ENCODE measurements at regions not wholly inside any gene's neighbourhood (a gene's known extent, or its start where the extent isn't known, plus 50 kb on each side); places are given as distances from the start of the nearest gene placed in this dataset.

DNA sequence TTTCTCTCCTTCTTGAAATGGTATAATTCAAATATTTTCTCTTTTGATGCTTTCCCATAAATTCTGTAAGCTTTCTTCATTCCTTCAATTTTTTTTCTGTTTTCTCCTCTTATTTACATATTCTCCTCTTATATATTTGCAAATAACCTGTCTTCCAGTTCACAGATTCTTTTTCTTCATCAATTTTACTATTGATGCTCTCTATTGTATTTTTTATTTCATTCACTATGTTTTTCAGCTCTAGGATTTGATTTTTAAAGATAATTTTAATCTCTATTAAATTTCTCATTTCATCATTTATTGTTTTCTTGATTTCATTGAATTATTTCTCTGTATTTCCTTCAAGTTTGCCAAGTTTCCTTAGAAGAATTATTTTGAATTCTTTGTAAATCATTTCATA, 54.0 kb upstream of the PRPS1L1 start:
- DNase-seq (no peak), FAIRE-seq (no peak)
- intact Hi-C loops (cut with DNase I): no loop called here
- Histone ChIP-seq H3K36me3 (ENCODE audit: control insufficient read depth in 2 of 3, insufficient read depth in 3 of 3, low read length in 3 of 3) (no peaks in the 10 kb centered on the region), H3K4me1 (ENCODE audit: control insufficient read depth in 2 of 3, insufficient read depth in 2 of 3, low read depth in 1 of 3, low read length in 3 of 3) (peaks cover 0 to 6% (median 0%) of the 10 kb centered on the region in 3 donors), H3K27ac (ENCODE audit: low read depth in 2 of 2, low read length in 2 of 2) (no peak overlapping the region), H3K27me3 (ENCODE audit: control insufficient read depth, insufficient read depth, low read length) (no peaks in the 10 kb centered on the region), H3K9me3 (ENCODE audit: control insufficient read depth in 2 of 3, insufficient read depth in 1 of 3, low read length in 3 of 3) (no peaks in the 10 kb centered on the region), H3K9ac (ENCODE audit: low read length in 3 of 3) (no peak overlapping the region), H3K4me3 (ENCODE audit: low read length in 3 of 3) (no peak overlapping the region)
- TF ChIP-seq, protein P1, sequence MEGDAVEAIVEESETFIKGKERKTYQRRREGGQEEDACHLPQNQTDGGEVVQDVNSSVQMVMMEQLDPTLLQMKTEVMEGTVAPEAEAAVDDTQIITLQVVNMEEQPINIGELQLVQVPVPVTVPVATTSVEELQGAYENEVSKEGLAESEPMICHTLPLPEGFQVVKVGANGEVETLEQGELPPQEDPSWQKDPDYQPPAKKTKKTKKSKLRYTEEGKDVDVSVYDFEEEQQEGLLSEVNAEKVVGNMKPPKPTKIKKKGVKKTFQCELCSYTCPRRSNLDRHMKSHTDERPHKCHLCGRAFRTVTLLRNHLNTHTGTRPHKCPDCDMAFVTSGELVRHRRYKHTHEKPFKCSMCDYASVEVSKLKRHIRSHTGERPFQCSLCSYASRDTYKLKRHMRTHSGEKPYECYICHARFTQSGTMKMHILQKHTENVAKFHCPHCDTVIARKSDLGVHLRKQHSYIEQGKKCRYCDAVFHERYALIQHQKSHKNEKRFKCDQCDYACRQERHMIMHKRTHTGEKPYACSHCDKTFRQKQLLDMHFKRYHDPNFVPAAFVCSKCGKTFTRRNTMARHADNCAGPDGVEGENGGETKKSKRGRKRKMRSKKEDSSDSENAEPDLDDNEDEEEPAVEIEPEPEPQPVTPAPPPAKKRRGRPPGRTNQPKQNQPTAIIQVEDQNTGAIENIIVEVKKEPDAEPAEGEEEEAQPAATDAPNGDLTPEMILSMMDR (IDR thresholded peaks at IDR 0.05; ENCODE audit: borderline replicate concordance, extremely low read depth, insufficient read depth): no peak

DNA sequence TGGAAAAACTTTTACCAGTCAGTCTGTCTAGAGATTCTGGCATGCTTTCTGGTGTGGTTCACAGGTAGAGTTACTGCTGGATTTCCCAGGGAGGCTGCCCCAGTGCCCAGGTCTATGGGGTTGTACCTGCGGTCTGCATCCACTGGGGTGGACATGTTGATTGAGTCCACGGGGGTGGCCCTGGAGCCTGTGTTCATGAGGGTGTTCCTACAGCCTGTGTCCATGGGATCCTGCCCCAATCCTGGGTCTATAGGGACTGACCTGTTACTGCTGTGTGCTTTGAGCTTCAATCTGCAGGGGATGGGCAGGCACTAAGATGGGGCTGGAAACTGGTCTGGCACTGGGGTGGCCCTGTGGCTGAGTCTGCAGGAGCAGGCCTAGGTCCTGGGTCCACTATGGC, 54.5 kb upstream of the PRPS1L1 start:
- peaks cover 0 to 6% (median 0%) of the 10 kb centered on the region in 3 donors for H3K4me1 ChIP-seq (ENCODE audit: control insufficient read depth in 2 of 3, insufficient read depth in 2 of 3, low read depth in 1 of 3, low read length in 3 of 3)
- TF ChIP-seq, protein P1 (IDR thresholded peaks at IDR 0.05; ENCODE audit: borderline replicate concordance, extremely low read depth, insufficient read depth): no peak
- no peaks in the 10 kb centered on the region for H3K9me3 ChIP-seq (ENCODE audit: control insufficient read depth in 2 of 3, insufficient read depth in 1 of 3, low read length in 3 of 3)
- FAIRE-seq (no peak), DNase-seq (no peak)
- no peak overlapping the region for H3K9ac ChIP-seq (ENCODE audit: low read length in 3 of 3)
- no peaks in the 10 kb centered on the region for H3K36me3 ChIP-seq (ENCODE audit: control insufficient read depth in 2 of 3, insufficient read depth in 3 of 3, low read length in 3 of 3)
- H3K27me3 ChIP-seq (ENCODE audit: control insufficient read depth, insufficient read depth, low read length): no peaks in the 10 kb centered on the region
- no peak overlapping the region for H3K27ac ChIP-seq (ENCODE audit: low read depth in 2 of 2, low read length in 2 of 2)
- intact Hi-C loops (cut with DNase I): no loop called here
- H3K4me3 ChIP-seq (ENCODE audit: low read length in 3 of 3): no peak overlapping the region

DNA sequence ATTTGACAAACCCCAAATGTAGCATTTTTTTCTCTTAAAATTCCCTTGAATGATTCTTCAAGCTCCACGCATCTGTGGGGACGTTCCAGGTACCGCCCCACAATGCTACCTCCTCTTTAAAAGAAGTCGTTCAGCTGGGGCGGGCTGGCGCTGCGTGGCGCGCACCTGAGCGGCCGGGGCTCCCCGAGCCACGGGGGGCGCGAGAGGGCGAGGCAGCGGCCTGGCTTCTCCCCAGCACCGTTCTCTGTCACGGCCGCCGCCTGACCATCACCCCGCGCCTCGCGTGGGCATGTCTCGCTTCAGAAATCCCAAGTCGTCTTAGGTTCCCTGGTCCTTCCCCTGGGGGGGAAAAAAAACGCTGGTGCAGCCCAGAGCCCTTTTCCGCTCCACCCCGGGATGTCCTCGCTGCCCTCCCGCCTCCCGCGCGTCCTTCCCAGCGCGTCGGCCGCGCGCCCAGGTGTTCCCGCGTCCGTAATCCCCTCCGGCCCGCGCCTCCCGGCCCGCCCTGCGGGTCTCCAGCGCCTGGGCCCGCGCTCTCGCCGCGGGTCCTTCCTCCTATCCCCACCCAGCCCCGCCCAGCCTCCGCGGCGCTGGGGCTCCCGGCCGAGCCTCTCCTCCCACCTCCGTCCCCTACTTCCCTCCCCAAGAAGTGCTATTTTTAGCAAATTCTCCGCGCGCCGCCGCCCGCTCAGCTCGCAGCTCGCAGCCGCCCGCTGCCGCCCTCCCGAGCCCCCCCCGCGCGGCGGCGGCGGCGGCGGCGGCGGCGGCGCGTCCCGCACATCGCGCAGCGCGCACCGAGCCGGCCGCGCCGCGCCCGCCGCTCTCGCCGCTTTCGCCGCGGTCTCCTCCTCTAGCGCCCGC, 58.7 kb upstream of the PRPS1L1 start:
- peaks cover 0 to 6% (median 0%) of the 10 kb centered on the region in 3 donors for H3K4me1 ChIP-seq (ENCODE audit: control insufficient read depth in 2 of 3, insufficient read depth in 2 of 3, low read depth in 1 of 3, low read length in 3 of 3)
- no peak overlapping the region for H3K27ac ChIP-seq (ENCODE audit: low read depth in 2 of 2, low read length in 2 of 2)
- H3K36me3 ChIP-seq (ENCODE audit: control insufficient read depth in 2 of 3, insufficient read depth in 3 of 3, low read length in 3 of 3): no peaks in the 10 kb centered on the region
- no peaks in the 10 kb centered on the region for H3K9me3 ChIP-seq (ENCODE audit: control insufficient read depth in 2 of 3, insufficient read depth in 1 of 3, low read length in 3 of 3)
- TF ChIP-seq, protein P1 (IDR thresholded peaks at IDR 0.05; ENCODE audit: borderline replicate concordance, extremely low read depth, insufficient read depth): no peak
- no peaks in the 10 kb centered on the region for H3K27me3 ChIP-seq (ENCODE audit: control insufficient read depth, insufficient read depth, low read length)
- intact Hi-C loops (cut with DNase I): no loop called here
- FAIRE-seq (no peak), DNase-seq (peak; percentile 42 to 74 (median 62))
- H3K9ac ChIP-seq (ENCODE audit: low read length in 3 of 3): peak overlapping the region in 1 of 3 donors; percentile 38
- peak overlapping the region; percentile 45 to 65 (median 63) for H3K4me3 ChIP-seq (ENCODE audit: low read length in 3 of 3)

Data from kidney (tissue), 13 donors.